OCI-LY3 (cell line): ENCODE measurements at regions not wholly inside any gene's neighbourhood (a gene's known extent, or its start where the extent isn't known, plus 50 kb on each side); places are given as distances from the start of the nearest gene placed in this dataset.
A peak's percentile ranks its signal among the peaks of the same experiment; 100 is the strongest.
"Not testable (repeated sequence)": the region's sequence is repeated elsewhere in the genome, so short reads cannot be mapped to it uniquely, and the experiment has no call there.

Experiments
- H2AFZ ChIP-seq: fragments of 200-600, 300-600 bp; shearing (Covaris generic); 2 replicates; pipeline ENCODE4 v1.6.0; 2014; ENCODE audit warnings: antibody characterized with exemption, low read depth, low read length
- H3K27ac ChIP-seq: fragments of 200-600, 300-600 bp; sonication (generic); 2 replicates; pipeline ENCODE4 v1.5.1; 2014; ENCODE audit warnings: mild to moderate bottlenecking, low read length, moderate library complexity, mixed read lengths
- H3K27me3 ChIP-seq: fragments of 200-600, 300-600 bp; sonication (generic); 2 replicates; pipeline ENCODE4 v1.6.1; 2014; ENCODE audit warnings: low read depth, low read length, mixed read lengths
- H3K36me3 ChIP-seq: fragments of 200-600, 300-600 bp; sonication (generic); replicated peaks from 2 replicates; pipeline ENCODE3; 2014; ENCODE audit warnings: low read depth, low read length, mixed read lengths
- H3K4me1 ChIP-seq: fragments of 300-600, 200-600 bp; sonication (generic); 2 replicates; pipeline ENCODE4 v1.6.1; 2014; ENCODE audit warnings: low read length, mixed read lengths
- H3K4me2 ChIP-seq: fragments of 200-600, 300-600 bp; sonication (generic); 2 replicates; pipeline ENCODE4 v1.6.1; 2014; ENCODE audit warnings: low read length, mixed read lengths
- H3K4me3 ChIP-seq: fragments of 300-600, 200-600 bp; sonication (generic); 2 replicates; pipeline ENCODE4 v1.5.1; 2014; ENCODE audit warnings: antibody characterized with exemption, mild to moderate bottlenecking, low read length, moderate library complexity
- H3K79me2 ChIP-seq: fragments of 300-600, 200-600 bp; shearing (Covaris generic); 2 replicates; pipeline ENCODE4 v1.6.1; 2014; ENCODE audit warnings: mild to moderate bottlenecking, low read length, mixed read lengths
- H3K9ac ChIP-seq: fragments of 300-600, 200-600 bp; shearing (Covaris generic); 2 replicates; pipeline ENCODE4 v1.6.0; 2014; ENCODE audit warnings: mild to moderate bottlenecking, low read length, moderate library complexity
- H3K9me3 ChIP-seq: fragments of 200-600, 300-600 bp; shearing (Covaris generic); 2 replicates; pipeline ENCODE4 v1.6.1; 2014; ENCODE audit warnings: low read length, mixed read lengths; ENCODE audit not compliant: insufficient read depth
- H4K20me1 ChIP-seq: fragments of 200-600, 300-600 bp; sonication (generic); 2 replicates; pipeline ENCODE4 v1.6.1; 2016; ENCODE audit warnings: low read length, mixed read lengths; ENCODE audit not compliant: insufficient read depth
- CTCF ChIP-seq: fragments of 200-600, 300-600 bp; sonication (generic); IDR thresholded peaks from 2 replicates; pipeline ENCODE4 v1.5.1; 2014; ENCODE audit warnings: antibody characterized with exemption, low read length, low read depth
- EZH2phosphoT487 ChIP-seq: fragments of 200-600 bp; shearing (Covaris generic); IDR thresholded peaks from 2 replicates; pipeline ENCODE4 v1.6.1; 2018; ENCODE audit warnings: antibody characterized with exemption, mixed run types, low read depth

- no peaks in the 10 kb centered on the region for H3K79me2 ChIP-seq
- H3K27me3 ChIP-seq, result no peaks in the 10 kb centered on the region
- TF ChIP-seq EZH2phosphoT487 (no peak), CTCF (no peak)
- H2AFZ ChIP-seq, result no peak overlapping the region
- H3K9me3 ChIP-seq, result peaks cover 24% of the 10 kb centered on the region
- H4K20me1 ChIP-seq, result no peaks in the 10 kb centered on the region
- H3K36me3 ChIP-seq, result peaks cover 52% of the 10 kb centered on the region
- no peak overlapping the region for H3K9ac ChIP-seq
- peaks cover 18% of the 10 kb centered on the region for H3K4me1 ChIP-seq
- H3K4me2 ChIP-seq, result no peak overlapping the region
- H3K4me3 ChIP-seq, result no peak overlapping the region
- H3K27ac ChIP-seq, result no peak overlapping the region
These were observed 95.1 kb downstream of the RPAP3 start for GRCh38 chr12:47610686-47611252.

GRCh38 chr12:47609806-47610205 is 96.0 kb downstream of the RPAP3 start:
- Histone ChIP-seq H3K79me2 (no peaks in the 10 kb centered on the region), H3K4me3 (no peak overlapping the region), H3K36me3 (peaks cover 52% of the 10 kb centered on the region), H3K4me1 (peaks cover 18% of the 10 kb centered on the region), H3K27ac (no peak overlapping the region), H4K20me1 (no peaks in the 10 kb centered on the region), H3K9ac (no peak overlapping the region), H3K9me3 (peaks cover 24% of the 10 kb centered on the region), H3K27me3 (no peaks in the 10 kb centered on the region), H3K4me2 (no peak overlapping the region), H2AFZ (no peak overlapping the region)
- TF ChIP-seq CTCF, result no peak
- no peak for TF ChIP-seq EZH2phosphoT487

- Histone ChIP-seq H3K27ac (peak overlapping the region; percentile 45), H3K4me2 (peak overlapping the region; percentile 57; the same call in 1 of the 2 replicates), H3K36me3 (peaks cover 43% of the 10 kb centered on the region), H3K4me1 (peaks cover 18% of the 10 kb centered on the region), H3K9me3 (peaks cover 18% of the 10 kb centered on the region)
- H2AFZ ChIP-seq, H3K4me3 ChIP-seq, H4K20me1 ChIP-seq, H3K27me3 ChIP-seq, H3K79me2 ChIP-seq, H3K9ac ChIP-seq: not testable (repeated sequence)
These were observed 97.2 kb downstream of the RPAP3 start for GRCh38 chr12:47608671-47609070.

- no peaks in the 10 kb centered on the region for H3K79me2 ChIP-seq
- H3K27me3 ChIP-seq, result no peaks in the 10 kb centered on the region
- H3K4me2 ChIP-seq, result no peak overlapping the region
- peaks cover 15% of the 10 kb centered on the region for H3K9me3 ChIP-seq
- no peaks in the 10 kb centered on the region for H4K20me1 ChIP-seq
- H2AFZ ChIP-seq, result no peak overlapping the region
- no peak overlapping the region for H3K27ac ChIP-seq
- no peak overlapping the region for H3K9ac ChIP-seq
- peaks cover 35% of the 10 kb centered on the region for H3K36me3 ChIP-seq
- H3K4me3 ChIP-seq, result no peak overlapping the region
- no peak for TF ChIP-seq EZH2phosphoT487
- no peak for TF ChIP-seq CTCF
- H3K4me1 ChIP-seq, result peaks cover 11% of the 10 kb centered on the region
These were observed 101.5 kb downstream of the RPAP3 start for GRCh38 chr12:47604221-47604873.
